Panc1 (cell line): ENCODE measurements at regions not wholly inside any gene's neighbourhood (a gene's known extent, or its start where the extent isn't known, plus 50 kb on each side); places are given as distances from the start of the nearest gene placed in this dataset.
"Not testable (repeated sequence)": the region's sequence is repeated elsewhere in the genome, so short reads cannot be mapped to it uniquely, and the experiment has no call there.

Source experiments
- ATAC-seq: fragments of 200-7000 bp; cut with Tn5 transposase; 2 replicates; pipeline ENCODE4 v1.9.1; 2020; ENCODE audit warnings: mild to moderate bottlenecking, moderate library complexity
- BruUV-seq: library from RNA; stranded (reverse); fragments of 400-500 nt; replicated peaks from 2 replicates; lab custom pipeline; 2021; lab: Mats Ljungman, UMichigan
- CTCF ChIA-PET: fragments of 300-600 bp; sonication (Branson Sonifier 250); formaldehyde crosslinking; loops from one replicate; lab custom pipeline; 2022; ENCODE audit warnings: antibody characterized with exemption; lab: Charles Lee
- POLR2A ChIA-PET: fragments of 300-600 bp; sonication (Branson Sonifier 250); formaldehyde crosslinking; loops from one replicate; lab custom pipeline; 2022; ENCODE audit warnings: antibody characterized with exemption; lab: Charles Lee
- DNase-seq: peaks from one replicate; pipeline ENCODE4 v3.0.0-alpha.2; 2010; ENCODE audit warnings: low read depth, low spot score
- H3K27ac ChIP-seq: 2 replicates; pipeline ENCODE4 v1.5.1; 2011; ENCODE audit warnings: mild to moderate bottlenecking, low read length, inconsistent platforms
- H3K27me3 ChIP-seq: fragments of 200-500 bp; sonication (Bioruptor generic); 2 replicates; pipeline ENCODE4 v1.6.0; 2014; ENCODE audit warnings: low read length, inconsistent platforms; ENCODE audit not compliant: control insufficient read depth, insufficient read depth
- H3K36me3 ChIP-seq: fragments of 200-500 bp; sonication (Bioruptor generic); 2 replicates; pipeline ENCODE4 v1.5.1; 2014; ENCODE audit warnings: inconsistent platforms, mild to moderate bottlenecking, low read length, moderate library complexity; ENCODE audit not compliant: control insufficient read depth, insufficient read depth
- H3K4me1 ChIP-seq: 2 replicates; pipeline ENCODE4 v1.5.1; 2011; ENCODE audit warnings: inconsistent platforms, mild to moderate bottlenecking, low read length, moderate library complexity; ENCODE audit not compliant: control insufficient read depth, insufficient read depth
- H3K4me3 ChIP-seq, 2 experiments: 2 replicates each; pipeline ENCODE4 v1.5.1; 2011 to 2012; ENCODE audit warnings: low read depth in 2 of 2, low read length in 2 of 2, mild to moderate bottlenecking in 2 of 2, inconsistent platforms in 1 of 2, moderate library complexity in 1 of 2
- H3K9me3 ChIP-seq: fragments of 200-500 bp; sonication (Bioruptor generic); 2 replicates; pipeline ENCODE4 v1.5.1; 2014; ENCODE audit warnings: low read depth, mild to moderate bottlenecking, inconsistent platforms, low read length, moderate library complexity; ENCODE audit not compliant: control insufficient read depth, insufficient read depth
- CTCF ChIP-seq: fragments of 450-650 bp; IDR thresholded peaks from 2 replicates; pipeline ENCODE4 v1.5.1; 2017; ENCODE audit warnings: mild to moderate bottlenecking
- POLR2AphosphoS5 ChIP-seq: IDR thresholded peaks from 2 replicates; pipeline ENCODE4 v1.6.1; 2012; ENCODE audit warnings: mild to moderate bottlenecking, low read depth, low read length, moderate library complexity
- REST ChIP-seq, 2 experiments: IDR thresholded peaks; 2 replicates each; pipeline ENCODE4 v1.6.1; 2011 to 2012; ENCODE audit warnings: low read depth in 2 of 2, control low read depth in 1 of 2, low read length in 1 of 2, mild to moderate bottlenecking in 1 of 2, moderate library complexity in 1 of 2; ENCODE audit not compliant: insufficient read depth in 1 of 2
- SIN3A ChIP-seq: IDR thresholded peaks from 2 replicates; pipeline ENCODE4 v1.6.1; 2012; ENCODE audit warnings: low read depth, mild to moderate bottlenecking, low read length, moderate library complexity, borderline replicate concordance; ENCODE audit not compliant: insufficient read depth
- TCF7L2 ChIP-seq: IDR thresholded peaks from 2 replicates; pipeline ENCODE4 v1.6.1; 2011; ENCODE audit warnings: mild to moderate bottlenecking, low read depth, low read length, inconsistent platforms
- in situ Hi-C: cut with HindIII; loops from 2 replicates; pipeline ENCODE4 v1.10.0; 2016; ENCODE audit warnings: low sequenced_read_pairs, low pct_unique_long_range_greater_than_20kb
- intact Hi-C: fragments of 100-400 bp; cut with micrococcal nuclease; formaldehyde crosslinking; loops from one replicate; pipeline ENCODE4 v1.10.0; 2022; ENCODE audit not compliant: unreplicated experiment

- Histone ChIP-seq H3K4me3 (no peak overlapping the region), H3K4me1 (no peaks in the 10 kb centered on the region), H3K36me3 (no peaks in the 10 kb centered on the region), H3K27ac (no peak overlapping the region), H3K27me3 (no peaks in the 10 kb centered on the region; the same call in 1 of the 2 replicates), H3K9me3 (no peaks in the 10 kb centered on the region)
- intact Hi-C loops (no loop called here), in situ Hi-C loops (no loop called here)
- ChIA-PET CTCF (no interaction called here), POLR2A (no interaction called here)
- no peak for ATAC-seq
- no peak for DNase-seq
- BruUV-seq: no TSS peak
- TF ChIP-seq SIN3A: no peak
- TF ChIP-seq CTCF: no peak
- TF ChIP-seq POLR2AphosphoS5: no peak
- TF ChIP-seq REST (IDR thresholded peaks at IDR 0.05; ENCODE audit: insufficient read depth in 1 of 2, low read depth in 2 of 2, low read length in 1 of 2): no peak
- TF ChIP-seq TCF7L2: no peak
Measured at GRCh38 chr1:192890134-192890533, 81.3 kb downstream of the RGS2 start.

- TF ChIP-seq POLR2AphosphoS5 (no peak), REST (IDR thresholded peaks at IDR 0.05; ENCODE audit: insufficient read depth in 1 of 2, low read depth in 2 of 2, low read length in 1 of 2) (no peak), TCF7L2 (no peak), CTCF (no peak), SIN3A (no peak)
- Histone ChIP-seq H3K27ac (no peak overlapping the region), H3K36me3 (no peaks in the 10 kb centered on the region), H3K27me3 (no peaks in the 10 kb centered on the region; the same call in 1 of the 2 replicates), H3K4me1 (no peaks in the 10 kb centered on the region), H3K4me3 (no peak overlapping the region), H3K9me3 (no peaks in the 10 kb centered on the region)
- ChIA-PET POLR2A (no interaction called here), CTCF (no interaction called here)
- intact Hi-C loops (no loop called here), in situ Hi-C loops (no loop called here)
- no TSS peak for BruUV-seq
- no peak for ATAC-seq
- no peak for DNase-seq
Measured at GRCh38 chr1:192892934-192893333, 84.1 kb downstream of the RGS2 start.

DNA sequence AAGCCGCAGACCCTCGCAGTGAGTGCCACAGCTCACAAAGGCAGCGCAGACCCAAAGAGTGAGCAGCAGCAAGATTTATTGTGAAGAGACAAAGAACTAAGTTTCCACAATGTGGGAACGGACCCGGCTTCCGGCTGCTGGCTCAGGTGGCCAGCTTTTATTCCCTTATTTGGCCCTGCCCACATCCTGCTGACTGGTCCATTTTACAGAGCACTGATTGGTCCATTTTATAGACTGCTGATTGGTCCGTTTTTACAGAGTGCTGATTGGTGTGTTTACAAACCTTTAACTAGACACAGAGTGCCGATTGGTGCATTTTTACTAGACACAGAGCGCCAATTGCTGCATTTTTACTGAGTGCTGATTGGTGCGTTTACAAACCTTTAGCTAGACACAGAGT is 86.6 kb downstream of the RGS2 start:
- H3K9me3 ChIP-seq, intact Hi-C loops, H3K27me3 ChIP-seq, H3K4me3 ChIP-seq, H3K27ac ChIP-seq, ATAC-seq, DNase-seq, in situ Hi-C loops, POLR2A ChIA-PET, CTCF ChIA-PET, H3K4me1 ChIP-seq, BruUV-seq, H3K36me3 ChIP-seq: not testable (repeated sequence)
